Endothelial cell of umbilical vein (primary cell): ENCODE measurements at regions not wholly inside any gene's neighbourhood (a gene's known extent, or its start where the extent isn't known, plus 50 kb on each side); places are given as distances from the start of the nearest gene placed in this dataset.

ENCODE experiments used
- BruUV-seq: library from RNA; stranded (reverse); fragments of 400-500 nt; replicated peaks from 2 replicates; lab custom pipeline; 2021; lab: Mats Ljungman, UMichigan
- CTCF ChIA-PET: fragments of 300-600, 350-600 bp; sonication (Branson Sonifier 250); formaldehyde crosslinking; loops from one replicate; lab custom pipeline; 2021; ENCODE audit warnings: antibody characterized with exemption, inconsistent platforms; lab: Charles Lee
- POLR2A ChIA-PET: fragments of 300-600, 350-600 bp; sonication (Branson Sonifier 250); formaldehyde crosslinking; loops from one replicate; lab custom pipeline; 2021; ENCODE audit warnings: antibody characterized with exemption, inconsistent platforms; lab: Charles Lee
- DNase-seq: peaks from one replicate; pipeline ENCODE4 v3.0.0-alpha.2; 2011; ENCODE audit warnings: low read depth, low spot score
- FAIRE-seq: peaks from 2 replicates; lab custom pipeline; 2011; peaks lifted over from hg19 to GRCh38; lab: Jason Lieb, UNC
- H2AFZ ChIP-seq: 2 replicates; pipeline ENCODE4 v1.6.0; 2012; ENCODE audit warnings: low read depth, low read length, control low read depth, inconsistent platforms
- H3K27ac ChIP-seq: 2 replicates; pipeline ENCODE4 v1.5.1; 2011; ENCODE audit warnings: low read depth, mild to moderate bottlenecking, control low read depth, low read length, moderate library complexity; ENCODE audit not compliant: insufficient read depth
- H3K27me3 ChIP-seq, 2 experiments: 2 replicates each; pipeline versions ENCODE4 v1.6.0 to v1.6.1; 2011; ENCODE audit warnings: low read length in 2 of 2, mixed read lengths in 1 of 2; ENCODE audit not compliant: control insufficient read depth in 2 of 2, insufficient read depth in 2 of 2
- H3K36me3 ChIP-seq, 2 experiments: 2 replicates in 1 of 2; 3 replicates in 1 of 2; pipeline ENCODE4 v1.5.1; 2011; ENCODE audit warnings: low read length in 2 of 2, mild to moderate bottlenecking in 1 of 2, moderate library complexity in 1 of 2; ENCODE audit not compliant: control insufficient read depth in 2 of 2, insufficient read depth in 2 of 2; ENCODE audit errors: extremely low read depth in 1 of 2
- H3K4me1 ChIP-seq: 3 replicates; pipeline ENCODE4 v1.5.1; 2011; ENCODE audit warnings: mild to moderate bottlenecking, low read length; ENCODE audit not compliant: control insufficient read depth, insufficient read depth; ENCODE audit errors: extremely low read depth
- H3K4me2 ChIP-seq: 2 replicates; pipeline ENCODE4 v1.6.1; 2011; ENCODE audit warnings: low read length, control low read depth, mixed read lengths; ENCODE audit not compliant: insufficient read depth
- H3K4me3 ChIP-seq, 3 experiments: fragments of 200-600 bp in 1 of 3; sonication (generic), shearing (Covaris generic) in 1 of 3; replicated peaks in 1 of 3; 2 replicates each; pipeline ENCODE4 v1.5.1; 2011 to 2016; ENCODE audit warnings: control low read depth in 3 of 3, low read length in 3 of 3, mild to moderate bottlenecking in 2 of 3, inconsistent platforms in 1 of 3, low read depth in 1 of 3, moderate library complexity in 1 of 3; ENCODE audit not compliant: insufficient read depth in 1 of 3
- H3K79me2 ChIP-seq: 2 replicates; pipeline ENCODE4 v1.6.0; 2012; ENCODE audit warnings: low read length, inconsistent platforms; ENCODE audit not compliant: control insufficient read depth, insufficient read depth
- H3K9ac ChIP-seq: replicated peaks from 2 replicates; pipeline ENCODE3; 2011; ENCODE audit warnings: low read length, control low read depth; ENCODE audit not compliant: insufficient read depth; ENCODE audit errors: extremely low read depth
- H3K9me1 ChIP-seq: replicated peaks from 3 replicates; pipeline ENCODE4 v1.6.0; 2011; ENCODE audit warnings: mild to moderate bottlenecking, low read length; ENCODE audit not compliant: control insufficient read depth, insufficient read depth; ENCODE audit errors: extremely low read depth
- H3K9me3 ChIP-seq: replicated peaks from 2 replicates; pipeline ENCODE4 v1.5.1; 2012; ENCODE audit warnings: low read length, inconsistent platforms; ENCODE audit not compliant: control insufficient read depth, insufficient read depth
- H4K20me1 ChIP-seq: replicated peaks from 2 replicates; pipeline ENCODE3; 2011; ENCODE audit warnings: mild to moderate bottlenecking, low read length; ENCODE audit not compliant: control insufficient read depth, insufficient read depth; ENCODE audit errors: extremely low read depth
- EZH2 ChIP-seq: IDR thresholded peaks from 2 replicates; pipeline ENCODE4 v1.6.1; 2012; ENCODE audit warnings: borderline replicate concordance, low read depth, mild to moderate bottlenecking, moderate library complexity, low read length, inconsistent platforms; ENCODE audit not compliant: severe bottlenecking
- FOS ChIP-seq: IDR thresholded peaks from 2 replicates; pipeline ENCODE4 v1.6.1; 2011; ENCODE audit warnings: mild to moderate bottlenecking, low read length, moderate library complexity, borderline replicate concordance; ENCODE audit not compliant: insufficient read depth
- GATA2 ChIP-seq: IDR thresholded peaks from 2 replicates; pipeline ENCODE4 v1.7.0; 2011; ENCODE audit warnings: low read depth, mild to moderate bottlenecking, moderate library complexity, mixed read lengths, low read length; ENCODE audit not compliant: insufficient read length, insufficient read depth
- JUN ChIP-seq: IDR thresholded peaks from 2 replicates; pipeline ENCODE4 v1.6.1; 2011; ENCODE audit warnings: borderline replicate concordance, low read depth; ENCODE audit not compliant: insufficient read length, insufficient read depth
- MYC ChIP-seq: IDR thresholded peaks from one replicate; pipeline ENCODE4 v1.6.1; 2011; ENCODE audit warnings: mild to moderate bottlenecking, low read depth, low read length
- POLR2A ChIP-seq: IDR thresholded peaks from 2 replicates; pipeline ENCODE4 v1.6.1; 2012; ENCODE audit warnings: low read depth, mild to moderate bottlenecking, control low read depth, low read length
- POLR2AphosphoS5 ChIP-seq: IDR thresholded peaks from 2 replicates; pipeline ENCODE4 v1.6.1; 2012; ENCODE audit warnings: low read depth, mild to moderate bottlenecking, control low read depth, low read length, moderate library complexity; ENCODE audit not compliant: insufficient read depth
- dilution Hi-C: fragments of 300-500 bp; cut with MboI; formaldehyde crosslinking; loops from one replicate; pipeline ENCODE4 v1.15.0; 2019; ENCODE audit warnings: low sequenced_read_pairs; ENCODE audit not compliant: extremely low pct_ligation_motif_present
- intact Hi-C: fragments of 100-400 bp; cut with micrococcal nuclease; formaldehyde crosslinking; loops from one replicate; pipeline ENCODE4 v1.10.0; 2022
- TF ChIP-seq, protein P1 (sequence below), 2 donors: IDR thresholded peaks; 1 replicate in 1 of 2; 2 replicates in 1 of 2; pipeline ENCODE4 v1.5.1; 2011; ENCODE audit warnings: low read length in 2 of 2, mild to moderate bottlenecking in 2 of 2, moderate library complexity in 2 of 2, control low read depth in 1 of 2, inconsistent platforms in 1 of 2, low read depth in 1 of 2; ENCODE audit not compliant: insufficient read depth in 1 of 2; ENCODE audit errors: extremely low read depth in 1 of 2
- TF ChIP-seq, protein P2 (sequence below): IDR thresholded peaks from 2 replicates; pipeline ENCODE4 v1.6.1; 2011; ENCODE audit not compliant: insufficient read depth, insufficient read length

DNA sequence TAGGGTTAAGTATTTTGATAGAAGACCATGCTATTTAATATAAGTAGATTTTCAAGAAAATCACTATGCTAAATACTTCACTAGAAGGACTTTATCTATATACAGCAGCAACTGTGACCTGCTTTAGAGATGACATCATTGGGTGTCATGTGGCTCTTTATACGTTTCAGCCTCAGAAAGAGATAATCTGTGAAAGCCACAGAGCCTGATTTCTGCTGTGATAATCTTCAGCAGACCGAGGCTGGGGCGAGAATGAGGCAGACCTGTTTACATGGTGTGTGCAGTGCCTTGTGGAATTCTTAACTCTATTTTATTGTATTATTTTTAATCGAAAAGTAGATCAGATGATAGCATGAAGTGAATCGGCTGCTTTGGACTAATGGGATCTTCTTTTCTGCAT is 471.2 kb downstream of the MFSD1 start:
- Histone ChIP-seq H2AFZ (no peak overlapping the region), H3K4me2 (no peak overlapping the region), H3K79me2 (no peaks in the 10 kb centered on the region), H3K4me3 (no peak overlapping the region), H3K27ac (no peak overlapping the region), H3K9me3 (no peaks in the 10 kb centered on the region), H3K9me1 (no peaks in the 10 kb centered on the region), H3K4me1 (no peaks in the 10 kb centered on the region), H3K36me3 (no peaks in the 10 kb centered on the region), H3K27me3 (peaks cover 2 to 4% of the 10 kb centered on the region in 2 experiments), H3K9ac (no peak overlapping the region), H4K20me1 (no peaks in the 10 kb centered on the region)
- FAIRE-seq (no peak), DNase-seq (no peak)
- POLR2A ChIA-PET, result no interaction called here
- dilution Hi-C loops, result loop anchor here (25.0 kb wide), 1 partner anchor 361 kb away; no protein-coding TSS in a partner anchor
- TF ChIP-seq FOS (no peak), EZH2 (no peak), JUN (no peak), MYC (no peak), GATA2 (no peak), POLR2AphosphoS5 (no peak), POLR2A (no peak)
- TF ChIP-seq, protein P1, sequence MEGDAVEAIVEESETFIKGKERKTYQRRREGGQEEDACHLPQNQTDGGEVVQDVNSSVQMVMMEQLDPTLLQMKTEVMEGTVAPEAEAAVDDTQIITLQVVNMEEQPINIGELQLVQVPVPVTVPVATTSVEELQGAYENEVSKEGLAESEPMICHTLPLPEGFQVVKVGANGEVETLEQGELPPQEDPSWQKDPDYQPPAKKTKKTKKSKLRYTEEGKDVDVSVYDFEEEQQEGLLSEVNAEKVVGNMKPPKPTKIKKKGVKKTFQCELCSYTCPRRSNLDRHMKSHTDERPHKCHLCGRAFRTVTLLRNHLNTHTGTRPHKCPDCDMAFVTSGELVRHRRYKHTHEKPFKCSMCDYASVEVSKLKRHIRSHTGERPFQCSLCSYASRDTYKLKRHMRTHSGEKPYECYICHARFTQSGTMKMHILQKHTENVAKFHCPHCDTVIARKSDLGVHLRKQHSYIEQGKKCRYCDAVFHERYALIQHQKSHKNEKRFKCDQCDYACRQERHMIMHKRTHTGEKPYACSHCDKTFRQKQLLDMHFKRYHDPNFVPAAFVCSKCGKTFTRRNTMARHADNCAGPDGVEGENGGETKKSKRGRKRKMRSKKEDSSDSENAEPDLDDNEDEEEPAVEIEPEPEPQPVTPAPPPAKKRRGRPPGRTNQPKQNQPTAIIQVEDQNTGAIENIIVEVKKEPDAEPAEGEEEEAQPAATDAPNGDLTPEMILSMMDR (IDR thresholded peaks at IDR 0.05; ENCODE audit: extremely low read depth in 1 of 2, insufficient read depth in 1 of 2, low read depth in 1 of 2, low read length in 2 of 2), result no peak
- TF ChIP-seq, protein P2, sequence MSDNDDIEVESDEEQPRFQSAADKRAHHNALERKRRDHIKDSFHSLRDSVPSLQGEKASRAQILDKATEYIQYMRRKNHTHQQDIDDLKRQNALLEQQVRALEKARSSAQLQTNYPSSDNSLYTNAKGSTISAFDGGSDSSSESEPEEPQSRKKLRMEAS, result no peak
- BruUV-seq, result no TSS peak
- CTCF ChIA-PET, result interaction anchor here (1.3 kb wide), 1 partner anchor 13 kb away, joined by 3 read pairs; no protein-coding TSS in a partner anchor
- intact Hi-C loops, result no loop called here
